ENCODE measurements at regions not wholly inside any gene's neighbourhood (a gene's known extent, or its start where the extent isn't known, plus 50 kb on each side); places are given as distances from the start of the nearest gene placed in this dataset.

- TF ChIP-seq CTCF (IDR thresholded peaks at IDR 0.05), result no peak
These were observed 433.3 kb downstream of the PRKD1 start for GRCh38 chr14:29494312-29494711.

- TF ChIP-seq CTCF (IDR thresholded peaks at IDR 0.05), result no peak
These were observed 423.7 kb downstream of the PRKD1 start for GRCh38 chr14:29503903-29504302.

GRCh38 chr14:29518335-29518734 lies 409.3 kb downstream of the PRKD1 start:
- peak; percentile 64 for TF ChIP-seq CTCF (IDR thresholded peaks at IDR 0.05)

GRCh38 chr14:29521526-29522137 lies 406.0 kb downstream of the PRKD1 start:
- TF ChIP-seq CTCF (IDR thresholded peaks at IDR 0.05), result peak; percentile 58
